ENCODE measurements at regions not wholly inside any gene's neighbourhood (a gene's known extent, or its start where the extent isn't known, plus 50 kb on each side); places are given as distances from the start of the nearest gene placed in this dataset.

DNA sequence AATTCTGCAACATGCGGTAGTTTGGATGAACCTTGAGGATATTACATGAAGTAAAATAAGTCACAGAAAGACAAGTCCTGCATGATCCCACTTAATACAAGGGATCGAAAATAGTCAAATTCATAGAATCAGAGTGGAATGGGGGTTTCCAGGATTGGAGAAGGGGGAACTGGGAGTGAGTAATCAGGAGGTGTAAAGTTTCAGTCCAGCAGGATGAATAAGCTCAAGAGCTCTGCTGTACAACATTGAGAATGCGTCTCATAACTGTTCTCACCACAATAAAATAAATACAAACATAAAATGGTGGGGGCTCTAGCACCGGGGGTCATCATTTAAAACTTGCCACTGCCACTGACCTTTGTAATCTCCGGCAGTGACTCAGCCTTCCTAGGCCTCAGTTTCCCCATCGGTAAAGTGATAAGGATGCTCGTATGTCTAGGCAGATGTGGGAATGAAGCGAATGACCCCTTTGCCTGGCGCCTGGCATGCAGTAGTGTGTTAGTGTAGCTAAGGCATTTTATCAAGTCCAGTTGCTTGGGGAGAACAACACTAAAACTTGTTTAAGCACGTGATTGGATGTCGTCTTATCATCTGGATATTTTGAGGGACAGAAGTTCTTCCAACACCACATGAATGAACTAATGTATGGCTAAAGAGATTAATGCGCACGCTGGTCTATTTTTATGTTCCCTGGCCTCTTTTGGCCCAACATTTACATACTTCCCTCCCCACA, 421.1 kb downstream of the QKI start:
- Histone ChIP-seq H3K4me2 (ENCODE audit: low read length) (no peak overlapping the region), H3F3A (ENCODE audit: insufficient read depth, low read length, poor library complexity, severe bottlenecking) (no peaks in the 10 kb centered on the region), H3K9me2 (ENCODE audit: insufficient read depth, low read length) (no peaks in the 10 kb centered on the region), H3K79me2 (replicated peaks; ENCODE audit: insufficient read depth, low read length) (no peaks in the 10 kb centered on the region), H3K9ac (ENCODE audit: low read length) (no peak overlapping the region), H4K20me1 (ENCODE audit: insufficient read depth) (no peaks in the 10 kb centered on the region), H3K27me3 (ENCODE audit: insufficient read depth, low read depth, low read length) (no peaks in the 10 kb centered on the region), H3K36me3 (ENCODE audit: insufficient read depth, low read length) (no peaks in the 10 kb centered on the region), H3K27ac (ENCODE audit: low read length) (no peak overlapping the region), H3K9me3 (ENCODE audit: low read length) (no peaks in the 10 kb centered on the region), H2AFZ (ENCODE audit: low read depth, low read length) (no peak overlapping the region), H3K4me3 (ENCODE audit: low read length) (no peak overlapping the region)
- TF ChIP-seq, protein P1, sequence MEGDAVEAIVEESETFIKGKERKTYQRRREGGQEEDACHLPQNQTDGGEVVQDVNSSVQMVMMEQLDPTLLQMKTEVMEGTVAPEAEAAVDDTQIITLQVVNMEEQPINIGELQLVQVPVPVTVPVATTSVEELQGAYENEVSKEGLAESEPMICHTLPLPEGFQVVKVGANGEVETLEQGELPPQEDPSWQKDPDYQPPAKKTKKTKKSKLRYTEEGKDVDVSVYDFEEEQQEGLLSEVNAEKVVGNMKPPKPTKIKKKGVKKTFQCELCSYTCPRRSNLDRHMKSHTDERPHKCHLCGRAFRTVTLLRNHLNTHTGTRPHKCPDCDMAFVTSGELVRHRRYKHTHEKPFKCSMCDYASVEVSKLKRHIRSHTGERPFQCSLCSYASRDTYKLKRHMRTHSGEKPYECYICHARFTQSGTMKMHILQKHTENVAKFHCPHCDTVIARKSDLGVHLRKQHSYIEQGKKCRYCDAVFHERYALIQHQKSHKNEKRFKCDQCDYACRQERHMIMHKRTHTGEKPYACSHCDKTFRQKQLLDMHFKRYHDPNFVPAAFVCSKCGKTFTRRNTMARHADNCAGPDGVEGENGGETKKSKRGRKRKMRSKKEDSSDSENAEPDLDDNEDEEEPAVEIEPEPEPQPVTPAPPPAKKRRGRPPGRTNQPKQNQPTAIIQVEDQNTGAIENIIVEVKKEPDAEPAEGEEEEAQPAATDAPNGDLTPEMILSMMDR (IDR thresholded peaks at IDR 0.05; ENCODE audit: poor library complexity, severe bottlenecking), result no peak
- TF ChIP-seq, protein P2, sequence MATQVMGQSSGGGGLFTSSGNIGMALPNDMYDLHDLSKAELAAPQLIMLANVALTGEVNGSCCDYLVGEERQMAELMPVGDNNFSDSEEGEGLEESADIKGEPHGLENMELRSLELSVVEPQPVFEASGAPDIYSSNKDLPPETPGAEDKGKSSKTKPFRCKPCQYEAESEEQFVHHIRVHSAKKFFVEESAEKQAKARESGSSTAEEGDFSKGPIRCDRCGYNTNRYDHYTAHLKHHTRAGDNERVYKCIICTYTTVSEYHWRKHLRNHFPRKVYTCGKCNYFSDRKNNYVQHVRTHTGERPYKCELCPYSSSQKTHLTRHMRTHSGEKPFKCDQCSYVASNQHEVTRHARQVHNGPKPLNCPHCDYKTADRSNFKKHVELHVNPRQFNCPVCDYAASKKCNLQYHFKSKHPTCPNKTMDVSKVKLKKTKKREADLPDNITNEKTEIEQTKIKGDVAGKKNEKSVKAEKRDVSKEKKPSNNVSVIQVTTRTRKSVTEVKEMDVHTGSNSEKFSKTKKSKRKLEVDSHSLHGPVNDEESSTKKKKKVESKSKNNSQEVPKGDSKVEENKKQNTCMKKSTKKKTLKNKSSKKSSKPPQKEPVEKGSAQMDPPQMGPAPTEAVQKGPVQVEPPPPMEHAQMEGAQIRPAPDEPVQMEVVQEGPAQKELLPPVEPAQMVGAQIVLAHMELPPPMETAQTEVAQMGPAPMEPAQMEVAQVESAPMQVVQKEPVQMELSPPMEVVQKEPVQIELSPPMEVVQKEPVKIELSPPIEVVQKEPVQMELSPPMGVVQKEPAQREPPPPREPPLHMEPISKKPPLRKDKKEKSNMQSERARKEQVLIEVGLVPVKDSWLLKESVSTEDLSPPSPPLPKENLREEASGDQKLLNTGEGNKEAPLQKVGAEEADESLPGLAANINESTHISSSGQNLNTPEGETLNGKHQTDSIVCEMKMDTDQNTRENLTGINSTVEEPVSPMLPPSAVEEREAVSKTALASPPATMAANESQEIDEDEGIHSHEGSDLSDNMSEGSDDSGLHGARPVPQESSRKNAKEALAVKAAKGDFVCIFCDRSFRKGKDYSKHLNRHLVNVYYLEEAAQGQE (IDR thresholded peaks at IDR 0.05; ENCODE audit: borderline replicate concordance), result no peak
- TF ChIP-seq MXI1 (conservative IDR thresholded peaks at IDR 0.05; ENCODE audit: poor library complexity, severe bottlenecking), result no peak
- no peak for TF ChIP-seq RAD21 (conservative IDR thresholded peaks at IDR 0.05)
- TF ChIP-seq POLR2AphosphoS5 (IDR thresholded peaks at IDR 0.05), result no peak
- TF ChIP-seq SMC3 (conservative IDR thresholded peaks at IDR 0.05; ENCODE audit: poor library complexity), result no peak
- no peak for TF ChIP-seq EP300 (conservative IDR thresholded peaks at IDR 0.05; ENCODE audit: poor library complexity, severe bottlenecking)
- no peak for TF ChIP-seq TAF1 (IDR thresholded peaks at IDR 0.05; ENCODE audit: low read depth)

DNA sequence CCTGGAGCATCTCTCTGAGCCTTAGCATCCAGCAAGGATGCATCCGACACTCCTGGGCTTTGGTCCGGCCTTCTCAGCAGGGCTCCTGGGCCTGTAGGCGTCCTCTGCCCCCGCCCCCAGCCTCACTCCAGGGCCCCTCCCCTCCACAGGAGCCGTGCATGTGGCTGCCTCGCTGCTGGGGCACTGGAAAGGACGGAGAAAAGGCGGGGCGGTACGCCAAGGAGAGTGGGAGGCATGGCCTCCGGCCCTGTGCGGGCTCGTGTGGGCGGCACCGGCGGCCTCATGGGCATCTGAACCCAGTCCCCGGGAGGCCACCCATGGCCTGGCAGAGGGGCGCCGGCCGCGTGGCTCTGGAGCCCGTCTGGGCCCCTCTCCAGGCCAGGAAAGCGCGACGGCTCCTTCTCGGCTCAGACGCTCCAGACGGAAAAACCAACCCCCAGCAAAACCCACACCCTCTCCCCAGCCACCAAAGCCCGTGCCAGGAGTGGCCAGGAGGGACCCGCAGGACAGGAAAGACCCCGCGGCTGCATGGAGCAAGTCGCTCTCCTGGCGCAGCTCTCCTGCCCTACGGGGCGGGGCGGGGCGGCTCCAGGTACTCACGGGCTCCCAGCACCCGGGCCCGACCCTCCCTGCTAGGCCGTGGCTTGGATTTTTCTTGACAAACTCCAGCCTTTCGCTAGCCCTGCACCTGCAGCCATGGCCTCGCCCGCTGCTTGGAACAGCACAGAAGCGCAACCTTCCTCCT, 419.9 kb downstream of the QKI start:
- Histone ChIP-seq H3F3A (ENCODE audit: insufficient read depth, low read length, poor library complexity, severe bottlenecking) (no peaks in the 10 kb centered on the region), H3K9me3 (ENCODE audit: low read length) (no peaks in the 10 kb centered on the region), H3K4me3 (ENCODE audit: low read length) (no peak overlapping the region), H3K27ac (ENCODE audit: low read length) (no peak overlapping the region), H3K36me3 (ENCODE audit: insufficient read depth, low read length) (no peaks in the 10 kb centered on the region), H3K79me2 (replicated peaks; ENCODE audit: insufficient read depth, low read length) (no peaks in the 10 kb centered on the region), H3K9me2 (ENCODE audit: insufficient read depth, low read length) (no peaks in the 10 kb centered on the region), H3K4me2 (ENCODE audit: low read length) (no peak overlapping the region), H3K27me3 (ENCODE audit: insufficient read depth, low read depth, low read length) (no peaks in the 10 kb centered on the region), H2AFZ (ENCODE audit: low read depth, low read length) (no peak overlapping the region), H3K9ac (ENCODE audit: low read length) (no peak overlapping the region), H4K20me1 (ENCODE audit: insufficient read depth) (no peaks in the 10 kb centered on the region)
- TF ChIP-seq RAD21 (conservative IDR thresholded peaks at IDR 0.05) (no peak), POLR2AphosphoS5 (IDR thresholded peaks at IDR 0.05) (no peak)
- TF ChIP-seq, protein P2 (IDR thresholded peaks at IDR 0.05; ENCODE audit: borderline replicate concordance), result no peak

Data from neural cell (in vitro differentiated cells).